Small intestine (tissue), 7 donors: ENCODE measurements at regions not wholly inside any gene's neighbourhood (a gene's known extent, or its start where the extent isn't known, plus 50 kb on each side); places are given as distances from the start of the nearest gene placed in this dataset.

Experiments used
- DNase-seq, 2 donors: peaks; one replicate each; pipeline versions ENCODE4 v3.0.0 to v3.0.0-alpha.2; 2013
- FAIRE-seq: peaks from 2 replicates; lab custom pipeline; 2012; peaks lifted over from hg19 to GRCh38; lab: Jason Lieb, UNC
- H3K27ac ChIP-seq, 3 donors: one replicate each; pipeline ENCODE4 v1.5.1; 2013; ENCODE audit warnings: low read length in 2 of 3, mild to moderate bottlenecking in 2 of 3, control low read depth in 1 of 3, inconsistent platforms in 1 of 3, low read depth in 1 of 3, moderate library complexity in 1 of 3
- H3K27me3 ChIP-seq, 3 donors: one replicate each; pipeline ENCODE4 v1.6.1; 2013; ENCODE audit warnings: low read length in 3 of 3, inconsistent platforms in 1 of 3; ENCODE audit not compliant: control insufficient read depth in 3 of 3, insufficient read depth in 3 of 3
- H3K36me3 ChIP-seq, 3 donors: one replicate each; pipeline ENCODE4 v1.6.1; 2013; ENCODE audit warnings: low read length in 3 of 3, inconsistent platforms in 1 of 3, low read depth in 1 of 3, mild to moderate bottlenecking in 1 of 3, moderate library complexity in 1 of 3; ENCODE audit not compliant: control insufficient read depth in 3 of 3, insufficient read depth in 2 of 3
- H3K4me1 ChIP-seq, 3 donors: one replicate each; pipeline ENCODE4 v1.6.1; 2013; ENCODE audit warnings: low read length in 2 of 3, inconsistent platforms in 1 of 3, low read depth in 1 of 3, mild to moderate bottlenecking in 1 of 3, moderate library complexity in 1 of 3; ENCODE audit not compliant: control insufficient read depth in 3 of 3, insufficient read depth in 2 of 3
- H3K4me3 ChIP-seq, 3 donors: one replicate each; pipeline ENCODE4 v1.5.1; 2013; ENCODE audit warnings: low read length in 3 of 3, control low read depth in 1 of 3, inconsistent platforms in 1 of 3, low read depth in 1 of 3, mild to moderate bottlenecking in 1 of 3, moderate library complexity in 1 of 3
- H3K9me3 ChIP-seq, 2 donors: one replicate each; pipeline ENCODE4 v1.6.1; 2013; ENCODE audit warnings: low read depth in 1 of 2, low read length in 1 of 2; ENCODE audit not compliant: control insufficient read depth in 2 of 2, insufficient read depth in 1 of 2
- WGBS, 3 donors: extraction: QIAGEN DNeasy Blood & Tissue Kit; methylation state at CpG; one replicate each; pipeline ENCODE4 v1.1.7; 2013; 5-methylcytosine and 5-hydroxymethylcytosine counted together
- donor health status: healthy with polysubstance abuse.
- donor health status: control.
- donor health status: control.
- donor health status: Bipolar disorder and iron deficiency.
- donor health status: healthy.

GRCh38 chr16:8305201-8305600 is 285.1 kb downstream of the TMEM114 start:
- Histone ChIP-seq H3K4me1 (no peaks in the 10 kb centered on the region), H3K27ac (no peak overlapping the region), H3K27me3 (no peaks in the 10 kb centered on the region), H3K4me3 (no peak overlapping the region), H3K36me3 (no peaks in the 10 kb centered on the region), H3K9me3 (no peaks in the 10 kb centered on the region)
- DNase-seq (no peak), FAIRE-seq (no peak)
- 71 to 79% (median 78%) methylated on average over 3 of the region's 3 CpGs for WGBS, 3 donors

GRCh38 chr16:8299635-8300034 is 290.7 kb downstream of the TMEM114 start:
- 70 to 74% (median 73%) methylated on average over 5 of the region's 5 CpGs for WGBS, 3 donors
- H3K36me3 ChIP-seq = no peaks in the 10 kb centered on the region
- DNase-seq (no peak), FAIRE-seq (no peak)
- H3K9me3 ChIP-seq = no peaks in the 10 kb centered on the region
- H3K27ac ChIP-seq = no peak overlapping the region
- no peaks in the 10 kb centered on the region for H3K4me1 ChIP-seq
- H3K4me3 ChIP-seq = no peak overlapping the region
- H3K27me3 ChIP-seq = no peaks in the 10 kb centered on the region

- no peaks in the 10 kb centered on the region for H3K4me1 ChIP-seq
- H3K4me3 ChIP-seq = no peak overlapping the region
- no peaks in the 10 kb centered on the region for H3K36me3 ChIP-seq
- DNase-seq (no peak), FAIRE-seq (no peak)
- no peak overlapping the region for H3K27ac ChIP-seq
- H3K27me3 ChIP-seq = no peaks in the 10 kb centered on the region
- WGBS, 3 donors = 68 to 85% (median 78%) methylated on average over 11 of the region's 11 CpGs
- no peaks in the 10 kb centered on the region for H3K9me3 ChIP-seq
Measured at GRCh38 chr16:8295513-8296237, 294.6 kb downstream of the TMEM114 start.

- 59 to 68% (median 62%) methylated on average over 5 of the region's 5 CpGs for WGBS, 3 donors
- FAIRE-seq = no peak
- no peak overlapping the region for H3K27ac ChIP-seq
- H3K36me3 ChIP-seq = no peaks in the 10 kb centered on the region
- H3K27me3 ChIP-seq = no peaks in the 10 kb centered on the region
- H3K4me3 ChIP-seq = no peak overlapping the region
- no peak for DNase-seq
- H3K4me1 ChIP-seq = no peaks in the 10 kb centered on the region
- H3K9me3 ChIP-seq = no peaks in the 10 kb centered on the region
Measured at GRCh38 chr16:8293413-8293812, 296.9 kb downstream of the TMEM114 start.

- DNase-seq = no peak
- 76 to 86% (median 79%) methylated on average over 6 of the region's 6 CpGs for WGBS, 3 donors
- Histone ChIP-seq H3K9me3 (no peaks in the 10 kb centered on the region), H3K27ac (no peak overlapping the region), H3K4me1 (no peaks in the 10 kb centered on the region), H3K36me3 (no peaks in the 10 kb centered on the region), H3K27me3 (no peaks in the 10 kb centered on the region), H3K4me3 (no peak overlapping the region)
- no peak for FAIRE-seq
Measured at GRCh38 chr16:8292271-8292670, 298.0 kb downstream of the TMEM114 start.

- no peaks in the 10 kb centered on the region for H3K27me3 ChIP-seq
- FAIRE-seq = no peak
- no peaks in the 10 kb centered on the region for H3K36me3 ChIP-seq
- no peak overlapping the region for H3K4me3 ChIP-seq
- no peak for DNase-seq
- H3K9me3 ChIP-seq = no peaks in the 10 kb centered on the region
- no peaks in the 10 kb centered on the region for H3K4me1 ChIP-seq
- 66 to 87% (median 74%) methylated on average over 2 of the region's 2 CpGs for WGBS, 3 donors
- H3K27ac ChIP-seq = no peak overlapping the region
Measured at GRCh38 chr16:8286348-8286747, 304.0 kb downstream of the TMEM114 start.

GRCh38 chr16:8283195-8283594 is 307.1 kb downstream of the TMEM114 start:
- Histone ChIP-seq H3K4me1 (no peaks in the 10 kb centered on the region), H3K27ac (no peak overlapping the region), H3K9me3 (no peaks in the 10 kb centered on the region), H3K4me3 (no peak overlapping the region), H3K27me3 (no peaks in the 10 kb centered on the region), H3K36me3 (no peaks in the 10 kb centered on the region)
- FAIRE-seq = no peak
- WGBS, 3 donors = 54 to 85% (median 57%) methylated on average over 4 of the region's 4 CpGs
- no peak for DNase-seq

GRCh38 chr16:8278031-8278580 is 312.2 kb downstream of the TMEM114 start:
- 48 to 64% (median 56%) methylated on average over 3 of the region's 3 CpGs for WGBS, 3 donors
- H3K36me3 ChIP-seq = no peaks in the 10 kb centered on the region
- H3K27ac ChIP-seq = no peak overlapping the region
- no peaks in the 10 kb centered on the region for H3K9me3 ChIP-seq
- no peaks in the 10 kb centered on the region for H3K4me1 ChIP-seq
- no peak for FAIRE-seq
- no peaks in the 10 kb centered on the region for H3K27me3 ChIP-seq
- no peak for DNase-seq
- H3K4me3 ChIP-seq = no peak overlapping the region

- DNase-seq = no peak
- Histone ChIP-seq H3K4me1 (no peaks in the 10 kb centered on the region), H3K4me3 (no peak overlapping the region), H3K27me3 (no peaks in the 10 kb centered on the region), H3K36me3 (no peaks in the 10 kb centered on the region), H3K27ac (no peak overlapping the region), H3K9me3 (no peaks in the 10 kb centered on the region)
- 73 to 76% (median 75%) methylated on average over 3 of the region's 3 CpGs for WGBS, 3 donors
- no peak for FAIRE-seq
Measured at GRCh38 chr16:8271344-8271743, 319.0 kb downstream of the TMEM114 start.
